Naive thymus-derived CD8-positive, alpha-beta T cell (primary cell): ENCODE measurements at regions not wholly inside any gene's neighbourhood (a gene's known extent, or its start where the extent isn't known, plus 50 kb on each side); places are given as distances from the start of the nearest gene placed in this dataset.
A peak's percentile ranks its signal among the peaks of the same experiment; 100 is the strongest.

ENCODE experiments used
- ATAC-seq, 2 donors: fragments of 150-1000 bp; cut with Tn5 transposase in 1 of 2; sonication (Bioruptor Pico), chemical (Tn5 transposase) in 1 of 2; 1 replicate in 1 of 2; 2 replicates in 1 of 2; pipeline ENCODE4 v1.10.0; 2021; ENCODE audit warnings: mild to moderate bottlenecking in 2 of 2, moderate library complexity in 2 of 2
- POLR2A ChIA-PET: fragments of 350-600 bp; sonication (Branson Sonifier 250); formaldehyde crosslinking; loops from one replicate; lab custom pipeline; 2021; ENCODE audit warnings: antibody characterized with exemption; lab: Charles Lee
- DNase-seq, 10 donors: peaks; one replicate each; pipeline versions ENCODE4 v3.0.0 to v3.0.0-alpha.2; 2020 to 2022
- H3K27ac Mint-ChIP-seq, 10 donors: one replicate each; pipeline ENCODE4 v1.8.0; 2020 to 2022; ENCODE audit warnings: mild to moderate bottlenecking in 10 of 10, mixed read lengths in 10 of 10, moderate library complexity in 4 of 10, inconsistent platforms in 1 of 10
- H3K27me3 Mint-ChIP-seq, 5 donors: one replicate each; pipeline ENCODE4 v1.8.0; 2021 to 2022; ENCODE audit warnings: mixed read lengths in 5 of 5
- H3K36me3 Mint-ChIP-seq, 3 donors: one replicate each; pipeline ENCODE4 v1.8.0; 2020 to 2022; ENCODE audit warnings: mixed read lengths in 3 of 3, mild to moderate bottlenecking in 2 of 3, inconsistent platforms in 1 of 3
- H3K4me1 Mint-ChIP-seq, 4 donors: one replicate each; pipeline ENCODE4 v1.8.0; 2021 to 2022; ENCODE audit warnings: mixed read lengths in 4 of 4
- H3K4me3 Mint-ChIP-seq, 10 donors: one replicate each; pipeline ENCODE4 v1.8.0; 2020 to 2022; ENCODE audit warnings: mild to moderate bottlenecking in 10 of 10, mixed read lengths in 10 of 10, moderate library complexity in 6 of 10, inconsistent platforms in 1 of 10
- H3K9me3 Mint-ChIP-seq, 9 donors: one replicate each; pipeline ENCODE4 v1.8.0; 2020 to 2022; ENCODE audit warnings: mixed read lengths in 9 of 9, mild to moderate bottlenecking in 3 of 9, inconsistent platforms in 1 of 9, moderate library complexity in 1 of 9

- ATAC-seq (no peak), DNase-seq (no peak)
- Mint-ChIP-seq H3K4me3 (no peak overlapping the region), H3K36me3 (peaks cover 0 to 3% (median 0%) of the 10 kb centered on the region in 3 donors), H3K4me1 (peaks cover 3 to 11% (median 6%) of the 10 kb centered on the region in 4 donors), H3K27me3 (peaks cover 5 to 30% (median 12%) of the 10 kb centered on the region in 5 donors), H3K9me3 (peaks cover 0 to 2% (median 0%) of the 10 kb centered on the region in 9 donors), H3K27ac (no peak overlapping the region)
- POLR2A ChIA-PET = no interaction called here
These were observed 181.4 kb upstream of the FN1 start for GRCh38 chr2:215617060-215617824.

DNA sequence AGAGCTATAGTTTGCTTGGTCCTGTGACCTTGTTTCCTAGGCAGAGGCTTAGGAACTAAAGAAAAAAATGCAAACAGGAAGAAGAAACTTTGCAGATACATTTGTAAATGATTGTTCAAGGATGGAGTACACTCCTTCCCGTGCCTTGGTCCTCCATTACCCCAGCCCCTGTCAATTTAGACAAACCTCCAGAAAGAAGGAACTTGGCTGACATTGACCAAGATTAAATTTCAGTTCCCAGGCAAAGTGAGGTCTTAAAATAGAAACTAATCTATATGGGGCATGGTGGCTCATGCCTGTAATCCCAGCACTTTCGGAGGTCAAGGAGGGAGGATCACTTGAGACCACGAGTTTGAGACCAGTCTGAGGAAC lies 179.9 kb upstream of the FN1 start:
- no peak for ATAC-seq
- no peak for DNase-seq
- H3K27ac Mint-ChIP-seq = no peak overlapping the region
- POLR2A ChIA-PET = no interaction called here
- peaks cover 0 to 4% (median 0%) of the 10 kb centered on the region in 9 donors for H3K9me3 Mint-ChIP-seq
- H3K4me3 Mint-ChIP-seq = no peak overlapping the region
- peaks cover 6 to 19% (median 7%) of the 10 kb centered on the region in 5 donors for H3K27me3 Mint-ChIP-seq
- peaks cover 0 to 3% (median 0%) of the 10 kb centered on the region in 3 donors for H3K36me3 Mint-ChIP-seq
- peaks cover 3 to 11% (median 6%) of the 10 kb centered on the region in 4 donors for H3K4me1 Mint-ChIP-seq

GRCh38 chr2:215615067-215615802 lies 179.4 kb upstream of the FN1 start:
- H3K27me3 Mint-ChIP-seq = peaks cover 3 to 13% (median 5%) of the 10 kb centered on the region in 5 donors
- H3K9me3 Mint-ChIP-seq = peaks cover 0 to 4% (median 0%) of the 10 kb centered on the region in 9 donors
- no peak overlapping the region for H3K4me3 Mint-ChIP-seq
- no peak overlapping the region for H3K27ac Mint-ChIP-seq
- POLR2A ChIA-PET = no interaction called here
- no peak for ATAC-seq
- H3K4me1 Mint-ChIP-seq = peaks cover 3 to 9% (median 6%) of the 10 kb centered on the region in 4 donors
- DNase-seq = no peak
- peaks cover 0 to 3% (median 0%) of the 10 kb centered on the region in 3 donors for H3K36me3 Mint-ChIP-seq

DNA sequence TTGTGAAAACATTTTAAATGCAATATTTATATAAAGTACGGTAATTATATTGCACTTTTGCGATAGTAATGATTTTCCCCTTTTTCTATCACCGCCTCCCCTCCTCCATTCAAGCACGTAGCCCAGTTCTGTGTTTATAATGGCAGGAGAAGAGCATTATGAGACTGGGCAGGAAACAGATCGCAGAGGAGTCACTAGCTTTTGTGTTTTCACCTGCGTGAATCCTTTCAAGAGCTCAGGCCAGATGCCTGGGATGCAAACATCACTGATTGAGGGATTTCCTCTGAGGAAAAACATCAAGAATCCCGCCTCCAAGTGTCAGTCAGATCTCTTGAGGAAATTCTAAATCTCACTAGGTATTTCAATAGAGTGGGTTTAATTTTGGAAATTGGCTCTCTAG lies 178.4 kb upstream of the FN1 start:
- DNase-seq = no peak
- H3K27me3 Mint-ChIP-seq = peaks cover 2 to 8% (median 3%) of the 10 kb centered on the region in 5 donors
- POLR2A ChIA-PET = no interaction called here
- H3K9me3 Mint-ChIP-seq = peaks cover 0 to 4% (median 0%) of the 10 kb centered on the region in 9 donors
- H3K27ac Mint-ChIP-seq = no peak overlapping the region
- ATAC-seq = no peak
- H3K4me1 Mint-ChIP-seq = peaks cover 0 to 1% (median 0%) of the 10 kb centered on the region in 4 donors
- H3K4me3 Mint-ChIP-seq = no peak overlapping the region
- peaks cover 0 to 3% (median 0%) of the 10 kb centered on the region in 3 donors for H3K36me3 Mint-ChIP-seq

GRCh38 chr2:215613888-215614287 lies 178.0 kb upstream of the FN1 start:
- H3K9me3 Mint-ChIP-seq = peaks cover 0 to 4% (median 0%) of the 10 kb centered on the region in 9 donors
- ATAC-seq (no peak), DNase-seq (no peak)
- H3K27ac Mint-ChIP-seq = no peak overlapping the region
- H3K36me3 Mint-ChIP-seq = peaks cover 0 to 3% (median 0%) of the 10 kb centered on the region in 3 donors
- peaks cover 0 to 8% (median 3%) of the 10 kb centered on the region in 5 donors for H3K27me3 Mint-ChIP-seq
- POLR2A ChIA-PET = no interaction called here
- H3K4me3 Mint-ChIP-seq = no peak overlapping the region
- H3K4me1 Mint-ChIP-seq = peaks cover 0 to under 1% (median 0%) of the 10 kb centered on the region in 4 donors

DNA sequence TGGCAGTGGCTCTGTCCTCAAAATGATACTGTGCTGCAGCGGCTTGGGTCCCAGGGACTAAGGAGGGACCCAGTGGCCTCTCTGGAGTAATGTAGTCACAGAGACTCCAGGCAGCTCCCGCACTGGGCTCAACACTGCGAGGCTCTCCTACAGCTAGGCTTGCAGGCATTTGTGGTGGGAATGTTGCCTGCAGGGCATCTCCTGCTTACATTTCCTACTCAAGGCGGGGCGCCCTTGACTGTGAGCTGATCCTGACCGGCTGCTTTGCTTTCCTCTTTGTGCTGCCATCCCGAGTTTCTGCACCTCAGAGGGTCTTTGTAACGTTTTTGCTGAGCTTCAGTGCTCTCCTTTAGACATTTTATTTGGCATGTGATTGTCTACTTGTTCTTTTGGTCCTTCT lies 177.4 kb upstream of the FN1 start:
- ATAC-seq = no peak
- no peak overlapping the region for H3K4me3 Mint-ChIP-seq

GRCh38 chr2:215612786-215613185 lies 176.9 kb upstream of the FN1 start:
- no peak for DNase-seq
- POLR2A ChIA-PET = no interaction called here
- Mint-ChIP-seq H3K27ac (no peak overlapping the region), H3K27me3 (peaks cover 0 to 8% (median 3%) of the 10 kb centered on the region in 5 donors), H3K4me3 (no peak overlapping the region), H3K36me3 (peaks cover 0 to 3% (median 0%) of the 10 kb centered on the region in 3 donors), H3K9me3 (peaks cover 0 to 4% (median 0%) of the 10 kb centered on the region in 9 donors), H3K4me1 (no peaks in the 10 kb centered on the region)
- no peak for ATAC-seq

More for the DNA sequence above, 177.4 kb upstream of the FN1 start:
- no peaks in the 10 kb centered on the region for H3K4me1 Mint-ChIP-seq
- peaks cover 0 to 8% (median 3%) of the 10 kb centered on the region in 5 donors for H3K27me3 Mint-ChIP-seq
- no peak for DNase-seq
- peaks cover 0 to 3% (median 0%) of the 10 kb centered on the region in 3 donors for H3K36me3 Mint-ChIP-seq
- peaks cover 0 to 4% (median 0%) of the 10 kb centered on the region in 9 donors for H3K9me3 Mint-ChIP-seq
- POLR2A ChIA-PET = no interaction called here
- H3K27ac Mint-ChIP-seq = no peak overlapping the region

DNA sequence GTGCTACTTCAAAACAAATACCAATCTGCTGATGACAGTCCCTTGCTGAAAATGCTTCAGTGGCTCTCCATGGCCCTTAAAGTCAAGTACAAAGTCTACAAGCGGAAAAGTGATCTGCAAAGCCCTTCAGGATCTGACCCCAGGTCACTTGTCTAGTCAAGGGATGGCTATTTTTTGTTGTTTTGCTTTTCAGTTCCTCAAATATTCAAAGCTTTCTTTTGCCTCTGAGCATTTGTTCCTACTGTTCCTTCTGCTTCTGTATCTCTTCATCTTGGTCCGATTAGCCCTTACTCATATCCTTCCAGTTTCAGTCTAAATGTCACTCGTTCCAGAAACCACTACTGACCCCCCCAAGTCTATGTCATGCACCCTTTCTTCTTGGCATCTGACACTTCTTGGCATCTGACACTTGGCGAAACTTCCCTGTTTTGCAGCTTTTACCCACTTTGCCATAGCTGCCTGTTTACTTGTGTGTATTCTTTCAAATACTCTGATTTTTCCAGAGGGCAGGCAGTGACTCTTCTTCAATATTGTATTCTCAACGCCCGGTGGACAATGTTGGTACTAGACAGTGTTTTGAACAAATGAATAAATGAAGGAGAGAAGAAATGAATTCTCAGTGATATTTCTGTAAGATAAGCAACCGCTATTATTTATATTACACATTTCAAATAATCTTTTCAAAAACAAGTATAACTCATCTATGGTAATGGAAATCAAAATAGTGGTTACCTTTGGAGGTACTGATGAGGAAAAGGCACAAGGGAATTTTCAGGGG lies 175.9 kb upstream of the FN1 start:
- Mint-ChIP-seq H3K4me3 (no peak overlapping the region), H3K36me3 (peaks cover 0 to 3% (median 0%) of the 10 kb centered on the region in 3 donors), H3K27me3 (peaks cover 0 to 8% (median 3%) of the 10 kb centered on the region in 5 donors), H3K9me3 (peaks cover 0 to 4% (median 0%) of the 10 kb centered on the region in 9 donors), H3K4me1 (no peaks in the 10 kb centered on the region), H3K27ac (no peak overlapping the region)
- no peak for ATAC-seq
- DNase-seq = no peak
- POLR2A ChIA-PET = no interaction called here

- Mint-ChIP-seq H3K9me3 (peaks cover 0 to 4% (median 0%) of the 10 kb centered on the region in 9 donors), H3K4me1 (no peaks in the 10 kb centered on the region), H3K27me3 (peaks cover 0 to 5% (median 0%) of the 10 kb centered on the region in 5 donors), H3K27ac (no peak overlapping the region), H3K4me3 (no peak overlapping the region), H3K36me3 (no peaks in the 10 kb centered on the region)
- POLR2A ChIA-PET = no interaction called here
- DNase-seq = no peak
- no peak for ATAC-seq
These were observed 173.5 kb upstream of the FN1 start for GRCh38 chr2:215609089-215610032.

GRCh38 chr2:215607766-215608165 lies 171.9 kb upstream of the FN1 start:
- H3K4me1 Mint-ChIP-seq = no peaks in the 10 kb centered on the region
- no peak overlapping the region for H3K4me3 Mint-ChIP-seq
- no peak for ATAC-seq
- peaks cover 0 to 4% (median 0%) of the 10 kb centered on the region in 9 donors for H3K9me3 Mint-ChIP-seq
- no peak for DNase-seq
- no peaks in the 10 kb centered on the region for H3K36me3 Mint-ChIP-seq
- peak overlapping the region in 1 of 10 donors; percentile 24 for H3K27ac Mint-ChIP-seq
- H3K27me3 Mint-ChIP-seq = peaks cover 0 to 11% (median 0%) of the 10 kb centered on the region in 5 donors
- POLR2A ChIA-PET = no interaction called here

DNA sequence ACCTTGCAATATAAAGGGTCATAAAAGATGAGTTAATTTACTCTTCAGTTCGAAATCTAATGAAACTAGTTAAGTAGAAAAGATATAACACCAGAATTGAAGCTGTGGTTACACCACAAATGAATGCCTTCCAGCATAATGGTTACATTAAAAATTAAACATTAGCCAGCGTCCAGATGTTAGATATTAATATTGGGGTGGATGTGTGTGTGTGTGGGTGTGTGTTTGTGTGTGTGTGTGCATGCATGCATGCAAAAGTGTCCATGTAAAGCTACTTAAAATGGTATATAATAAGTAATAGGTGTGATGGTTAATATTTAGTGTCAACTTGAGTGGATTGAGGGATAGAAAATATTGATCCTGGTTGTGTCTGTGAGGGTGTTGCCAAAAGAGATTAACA lies 170.4 kb upstream of the FN1 start:
- POLR2A ChIA-PET = no interaction called here

More for the DNA sequence above, 170.4 kb upstream of the FN1 start:
- no peaks in the 10 kb centered on the region for H3K9me3 Mint-ChIP-seq
- no peaks in the 10 kb centered on the region for H3K36me3 Mint-ChIP-seq
- H3K27ac Mint-ChIP-seq = no peak overlapping the region
- no peak for ATAC-seq
- H3K27me3 Mint-ChIP-seq = peaks cover 0 to 11% (median 2%) of the 10 kb centered on the region in 5 donors
- H3K4me1 Mint-ChIP-seq = no peaks in the 10 kb centered on the region
- no peak for DNase-seq
- no peak overlapping the region for H3K4me3 Mint-ChIP-seq
